Activated naive CD4-positive, alpha-beta T cell treated with anti-CD3 and anti-CD28 coated beads for 36 hours (primary cell): ENCODE measurements at regions not wholly inside any gene's neighbourhood (a gene's known extent, or its start where the extent isn't known, plus 50 kb on each side); places are given as distances from the start of the nearest gene placed in this dataset.

Experiments used
- CTCF ChIA-PET: fragments of 350-600 bp; sonication (Branson Sonifier 250); formaldehyde crosslinking; loops from one replicate; lab custom pipeline; 2021; ENCODE audit warnings: antibody characterized with exemption; lab: Charles Lee
- DNase-seq: peaks from one replicate; pipeline ENCODE4 v3.0.0-alpha.2; 2020
- H3K27ac Mint-ChIP-seq: one replicate; pipeline ENCODE4 v1.8.0; 2021; ENCODE audit warnings: mild to moderate bottlenecking, mixed read lengths
- H3K27me3 Mint-ChIP-seq: one replicate; pipeline ENCODE4 v1.8.0; 2021; ENCODE audit warnings: low read depth, mixed read lengths
- H3K36me3 Mint-ChIP-seq: one replicate; pipeline ENCODE4 v1.8.0; 2021; ENCODE audit warnings: low read depth, mixed read lengths
- H3K4me1 Mint-ChIP-seq: one replicate; pipeline ENCODE4 v1.8.0; 2021; ENCODE audit warnings: low read depth, mixed read lengths
- H3K4me3 Mint-ChIP-seq: one replicate; pipeline ENCODE4 v1.8.0; 2021; ENCODE audit warnings: mild to moderate bottlenecking, moderate library complexity, mixed read lengths
- H3K9me3 Mint-ChIP-seq: one replicate; pipeline ENCODE4 v1.8.0; 2021; ENCODE audit warnings: mixed read lengths
- intact Hi-C: fragments of 100-400 bp; cut with micrococcal nuclease; formaldehyde crosslinking; loops from one replicate; pipeline ENCODE4 v1.15.1; 2023

DNA sequence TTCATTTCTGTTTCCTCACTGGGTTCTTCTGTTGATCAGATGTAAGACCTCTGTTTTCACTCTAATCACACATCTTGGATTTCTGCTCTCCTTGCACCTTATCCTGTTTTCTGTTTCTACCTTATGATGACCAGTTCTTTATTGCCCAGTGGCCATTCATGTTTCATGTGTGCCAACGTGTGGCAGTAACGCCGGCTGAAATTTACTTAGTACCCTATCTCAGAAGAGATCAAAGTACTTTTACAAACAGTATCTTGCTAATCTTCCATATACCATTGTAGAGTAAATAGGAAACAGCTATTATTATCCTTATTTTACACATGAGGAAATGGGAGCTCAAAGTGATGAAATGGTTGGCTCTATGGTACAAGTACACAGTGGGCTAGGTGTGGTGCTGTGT lies 74.0 kb downstream of the GATA3 start:
- no peak for DNase-seq
- Mint-ChIP-seq H3K36me3 (no peaks in the 10 kb centered on the region), H3K4me3 (no peak overlapping the region), H3K27ac (no peak overlapping the region), H3K9me3 (no peaks in the 10 kb centered on the region), H3K4me1 (peaks cover 27% of the 10 kb centered on the region), H3K27me3 (peaks cover 5% of the 10 kb centered on the region)
- CTCF ChIA-PET: interaction anchor here (0.7 to 1.3 kb wide), 2 partner anchors 11 to 370 kb away, joined by 3 read pairs; no protein-coding TSS in a partner anchor
- intact Hi-C loops: no loop called here

DNA sequence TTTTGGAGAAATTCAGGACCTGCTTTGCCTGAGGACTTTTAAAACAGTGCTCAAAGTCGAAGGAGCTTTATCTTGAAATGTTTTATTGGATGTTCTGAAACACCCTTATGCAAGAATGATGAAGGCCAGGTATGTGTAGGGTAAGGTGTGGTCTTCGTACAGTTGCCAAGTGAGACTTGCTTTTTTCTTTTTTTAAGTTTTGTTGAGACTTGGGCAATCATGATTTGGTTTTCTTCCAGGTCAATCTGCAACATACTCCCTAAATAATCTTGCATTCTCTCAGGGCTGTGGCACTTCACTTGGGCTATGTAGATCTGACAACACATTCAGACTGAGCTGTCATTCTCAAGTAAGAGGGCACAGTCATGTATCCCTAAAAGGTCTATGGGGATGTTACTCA lies 75.0 kb downstream of the GATA3 start:
- CTCF ChIA-PET: interaction anchor here (0.7 to 1.3 kb wide), 2 partner anchors 10 to 369 kb away, joined by 3 read pairs; no protein-coding TSS in a partner anchor
- Mint-ChIP-seq H3K36me3 (no peaks in the 10 kb centered on the region), H3K9me3 (no peaks in the 10 kb centered on the region), H3K4me1 (peaks cover 28% of the 10 kb centered on the region), H3K4me3 (no peak overlapping the region), H3K27me3 (peaks cover 6% of the 10 kb centered on the region), H3K27ac (no peak overlapping the region)
- DNase-seq: no peak
- intact Hi-C loops: no loop called here

DNA sequence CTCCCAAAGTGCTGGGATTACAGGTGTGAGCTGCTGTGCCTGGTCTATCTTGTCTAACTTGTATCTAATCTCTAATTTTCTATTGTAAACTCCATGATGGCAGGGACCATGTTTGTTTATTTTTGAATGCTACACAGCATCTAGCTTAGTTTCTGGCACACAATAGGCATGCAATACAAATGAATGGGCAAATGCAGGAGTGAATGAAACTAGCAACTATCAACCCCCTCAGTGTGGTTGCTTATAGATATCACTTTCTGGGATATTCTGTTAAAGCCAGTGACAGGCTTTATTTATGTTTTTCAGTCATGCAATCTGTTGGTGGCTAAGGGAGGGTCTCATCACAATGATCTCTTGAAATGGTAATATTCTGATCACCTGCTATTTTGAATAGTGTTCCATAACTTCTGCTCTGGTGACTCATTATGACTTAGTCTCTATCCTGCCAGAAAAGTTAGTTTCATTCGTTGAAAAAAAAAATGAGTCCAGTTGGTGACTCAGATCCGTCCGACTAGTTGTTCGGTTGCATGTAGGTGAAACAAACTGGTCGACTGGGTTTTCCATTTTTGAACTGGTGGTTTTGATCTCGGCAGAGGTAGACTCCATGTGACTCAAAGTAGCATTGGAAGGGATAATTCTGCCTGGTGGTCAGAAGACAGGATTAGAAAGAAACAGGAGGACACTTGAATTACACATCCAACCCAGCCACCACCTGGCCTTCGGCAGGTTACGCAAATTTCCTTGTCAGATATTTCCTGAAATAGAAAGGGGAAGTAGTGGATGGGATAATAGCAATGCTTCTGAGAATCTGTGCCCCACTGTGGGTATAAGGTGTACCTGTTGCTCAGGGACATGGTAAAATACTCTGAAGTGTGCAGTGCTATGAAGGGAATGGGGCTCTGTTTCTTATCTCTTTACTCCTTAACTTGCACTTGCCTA lies 76.8 kb downstream of the GATA3 start:
- H3K27ac Mint-ChIP-seq: no peak overlapping the region
- H3K4me1 Mint-ChIP-seq: peaks cover 31% of the 10 kb centered on the region
- intact Hi-C loops: loop anchor here (1.0 to 10.0 kb wide), 8 partner anchors 66 to 1044 kb away; no protein-coding TSS in a partner anchor
- DNase-seq: peak; percentile 61
- H3K4me3 Mint-ChIP-seq: no peak overlapping the region
- H3K9me3 Mint-ChIP-seq: no peaks in the 10 kb centered on the region
- H3K27me3 Mint-ChIP-seq: peaks cover 6% of the 10 kb centered on the region
- CTCF ChIA-PET: no interaction called here
- no peaks in the 10 kb centered on the region for H3K36me3 Mint-ChIP-seq

DNA sequence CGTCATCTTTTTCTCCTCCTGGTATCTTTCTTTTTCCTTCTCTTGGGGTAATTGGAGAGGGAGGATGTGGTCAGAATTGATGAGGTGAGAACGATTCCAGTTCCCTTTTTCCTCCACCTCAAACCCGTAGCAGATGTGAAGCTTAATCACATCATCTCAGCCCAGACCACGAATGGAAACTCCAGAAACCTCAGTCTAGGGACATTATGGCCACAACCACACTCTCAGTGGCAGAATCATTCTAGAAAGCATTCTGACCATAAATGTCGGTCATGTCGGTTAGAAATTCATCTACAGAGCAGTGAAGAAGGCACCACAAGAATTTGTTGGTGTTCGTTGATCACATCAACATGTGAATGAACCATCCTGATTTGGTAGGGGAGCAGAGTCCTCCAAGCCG lies 78.7 kb downstream of the GATA3 start:
- Mint-ChIP-seq H3K36me3 (no peaks in the 10 kb centered on the region), H3K4me1 (peaks cover 50% of the 10 kb centered on the region), H3K9me3 (no peaks in the 10 kb centered on the region), H3K27ac (no peak overlapping the region), H3K27me3 (peaks cover 6% of the 10 kb centered on the region), H3K4me3 (peak overlapping the region; percentile 44)
- CTCF ChIA-PET: no interaction called here
- peak; percentile 59 for DNase-seq
- intact Hi-C loops: loop anchor here (5.0 to 10.0 kb wide), 4 partner anchors 199 to 1042 kb away; no protein-coding TSS in a partner anchor

DNA sequence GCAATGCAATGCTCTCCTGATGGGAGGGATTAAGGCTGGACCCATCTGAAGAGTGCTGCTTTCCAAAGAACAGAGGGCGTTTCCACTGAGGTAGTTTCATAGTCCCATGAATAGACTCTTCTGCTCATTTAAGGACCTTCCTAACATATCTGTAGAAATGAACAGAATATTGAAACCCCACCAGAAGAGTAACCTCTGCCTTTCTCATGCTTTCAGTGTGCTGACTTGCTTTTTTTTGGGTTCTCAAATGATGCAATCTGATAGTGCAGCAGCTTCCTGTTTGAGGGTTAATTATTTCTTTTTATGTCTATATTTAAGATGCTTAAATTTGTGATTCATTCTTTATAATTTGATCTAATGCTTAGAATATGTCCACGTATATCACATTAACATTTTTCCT lies 82.2 kb downstream of the GATA3 start:
- peak overlapping the region; percentile 59 for H3K27ac Mint-ChIP-seq
- H3K4me1 Mint-ChIP-seq: peaks cover 50% of the 10 kb centered on the region
- H3K27me3 Mint-ChIP-seq: peaks cover 6% of the 10 kb centered on the region
- DNase-seq: no peak
- intact Hi-C loops: loop anchor here (2.0 to 10.0 kb wide), 7 partner anchors 46 to 1161 kb away; no protein-coding TSS in a partner anchor
- no peaks in the 10 kb centered on the region for H3K9me3 Mint-ChIP-seq
- peak overlapping the region; percentile 53 for H3K4me3 Mint-ChIP-seq
- CTCF ChIA-PET: interaction anchor here (0.9 to 1.8 kb wide), 2 partner anchors 73 to 266 kb away, joined by 4 read pairs; no protein-coding TSS in a partner anchor
- H3K36me3 Mint-ChIP-seq: no peaks in the 10 kb centered on the region

DNA sequence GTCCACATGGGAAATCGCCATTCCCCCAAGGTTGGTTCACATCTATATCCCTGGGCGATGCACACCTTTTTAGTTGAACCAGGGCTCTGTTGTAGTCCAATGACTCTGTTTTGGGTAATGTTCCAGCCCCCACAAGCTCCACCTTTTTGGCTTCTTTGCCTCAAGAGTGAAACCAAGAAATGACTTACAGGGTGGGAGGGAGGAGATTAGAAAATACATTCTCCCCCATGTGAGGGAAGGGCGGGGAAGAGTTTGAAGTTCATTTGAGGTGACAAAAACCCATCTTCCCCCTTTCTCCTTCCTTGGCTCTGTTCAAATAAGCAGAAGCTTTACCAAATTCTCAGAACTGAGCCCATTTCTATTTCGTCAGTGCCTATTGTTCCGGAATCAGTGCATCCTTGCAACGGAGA lies 82.8 kb downstream of the GATA3 start:
- intact Hi-C loops: loop anchor here (2.0 to 10.0 kb wide), 7 partner anchors 46 to 1160 kb away; no protein-coding TSS in a partner anchor
- no peaks in the 10 kb centered on the region for H3K9me3 Mint-ChIP-seq
- peaks cover 6% of the 10 kb centered on the region for H3K27me3 Mint-ChIP-seq
- DNase-seq: peak; percentile 50
- H3K4me3 Mint-ChIP-seq: peak overlapping the region; percentile 53
- CTCF ChIA-PET: interaction anchor here (0.9 to 1.8 kb wide), 2 partner anchors 74 to 265 kb away, joined by 4 read pairs; no protein-coding TSS in a partner anchor
- peaks cover 45% of the 10 kb centered on the region for H3K4me1 Mint-ChIP-seq
- H3K36me3 Mint-ChIP-seq: no peaks in the 10 kb centered on the region
- H3K27ac Mint-ChIP-seq: peak overlapping the region; percentile 59

DNA sequence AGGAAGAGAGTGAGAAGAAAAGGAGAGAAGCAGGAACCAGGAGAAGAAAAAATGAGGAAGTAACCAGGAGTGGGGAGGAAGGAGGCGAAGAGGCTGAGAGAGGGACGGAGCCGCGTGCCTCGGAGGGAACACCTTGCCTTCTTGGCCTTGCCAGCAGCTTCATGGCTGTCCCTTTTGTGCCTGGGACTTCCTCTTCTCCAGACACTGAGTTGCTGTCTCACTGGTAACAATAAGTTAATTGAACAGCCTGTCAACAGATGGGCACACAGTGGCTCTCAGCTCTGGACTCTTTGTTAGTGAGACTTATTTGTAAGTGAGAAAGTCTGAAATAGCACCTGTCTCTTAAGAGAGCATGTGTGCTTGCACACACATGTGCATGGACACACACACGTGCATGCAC lies 83.2 kb downstream of the GATA3 start:
- Mint-ChIP-seq H3K27ac (peak overlapping the region; percentile 59), H3K9me3 (no peaks in the 10 kb centered on the region), H3K27me3 (peaks cover 6% of the 10 kb centered on the region), H3K4me1 (peaks cover 43% of the 10 kb centered on the region), H3K4me3 (peak overlapping the region; percentile 53), H3K36me3 (no peaks in the 10 kb centered on the region)
- CTCF ChIA-PET: no interaction called here
- peak; percentile 43 for DNase-seq
- intact Hi-C loops: loop anchor here (2.0 to 10.0 kb wide), 7 partner anchors 45 to 1160 kb away; no protein-coding TSS in a partner anchor

DNA sequence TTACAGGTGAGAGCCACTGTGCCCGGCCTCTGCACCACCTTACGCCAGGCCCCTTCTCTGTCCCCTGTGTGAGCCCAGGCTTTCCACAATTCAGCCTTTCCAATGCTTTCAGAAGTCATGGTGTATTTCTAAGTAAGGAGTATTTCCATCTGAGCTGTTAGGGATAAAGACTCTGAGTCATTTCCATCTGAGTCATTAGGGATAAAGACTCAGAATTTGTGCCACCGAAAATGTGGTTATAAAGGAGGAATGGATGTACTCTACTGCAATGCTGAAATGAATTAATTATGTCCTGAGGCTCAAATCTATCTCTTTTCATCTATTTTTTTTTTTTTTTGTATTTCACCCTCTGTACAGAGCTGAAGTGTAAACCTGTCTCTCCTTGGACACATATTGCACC lies 84.0 kb downstream of the GATA3 start:
- H3K36me3 Mint-ChIP-seq: no peaks in the 10 kb centered on the region
- no peak overlapping the region for H3K27ac Mint-ChIP-seq
- no peaks in the 10 kb centered on the region for H3K9me3 Mint-ChIP-seq
- no peak overlapping the region for H3K4me3 Mint-ChIP-seq
- DNase-seq: no peak
- peaks cover 35% of the 10 kb centered on the region for H3K4me1 Mint-ChIP-seq
- H3K27me3 Mint-ChIP-seq: peaks cover 2% of the 10 kb centered on the region
- CTCF ChIA-PET: interaction anchor here (0.9 kb wide), 1 partner anchor 9 kb away, joined by 3 read pairs; no protein-coding TSS in a partner anchor
- intact Hi-C loops: loop anchor here (5.0 to 10.0 kb wide), 4 partner anchors 264 to 1159 kb away; no protein-coding TSS in a partner anchor

DNA sequence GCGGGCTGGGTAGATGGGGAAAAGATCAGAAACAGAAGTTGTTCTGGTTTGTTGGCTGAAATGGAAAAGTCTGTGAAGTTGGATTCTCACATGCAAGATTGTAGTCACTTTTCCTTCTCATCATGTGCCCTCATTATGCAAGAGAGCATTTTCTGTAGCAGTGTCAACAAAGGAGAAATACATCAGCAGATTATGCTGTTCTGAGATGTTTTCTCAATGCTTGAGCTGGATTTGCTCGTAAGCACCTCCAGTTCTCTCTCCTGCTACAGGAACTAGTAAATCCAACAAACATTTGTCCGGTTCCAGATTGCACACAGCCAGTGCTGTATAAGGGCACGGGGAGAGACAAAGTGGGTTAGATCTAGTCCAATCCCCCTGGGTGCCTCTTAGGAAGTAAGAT lies 90.0 kb downstream of the GATA3 start:
- H3K36me3 Mint-ChIP-seq: no peaks in the 10 kb centered on the region
- H3K27ac Mint-ChIP-seq: no peak overlapping the region
- H3K27me3 Mint-ChIP-seq: no peaks in the 10 kb centered on the region
- H3K4me3 Mint-ChIP-seq: no peak overlapping the region
- DNase-seq: no peak
- intact Hi-C loops: no loop called here
- H3K4me1 Mint-ChIP-seq: peaks cover 5% of the 10 kb centered on the region
- CTCF ChIA-PET: no interaction called here
- no peaks in the 10 kb centered on the region for H3K9me3 Mint-ChIP-seq

DNA sequence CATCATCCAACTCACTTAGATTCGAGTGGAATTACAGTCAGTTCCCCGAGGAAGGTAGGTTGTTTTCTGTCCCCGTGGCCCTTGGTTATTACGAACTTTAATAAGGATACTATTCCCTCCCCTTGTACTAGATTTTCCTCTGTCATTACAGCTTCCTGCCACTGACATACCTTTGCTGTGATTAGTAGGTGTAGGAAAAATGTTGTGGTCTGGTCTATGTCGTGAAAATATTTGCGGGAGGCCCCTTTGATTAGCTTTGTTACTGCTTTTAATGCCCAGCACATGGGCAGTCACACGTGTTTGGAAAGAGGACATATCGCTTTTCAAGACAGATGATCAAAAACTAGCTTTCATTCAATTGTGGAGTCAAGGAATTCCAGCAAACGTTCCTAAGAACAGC lies 92.2 kb downstream of the GATA3 start:
- Mint-ChIP-seq H3K9me3 (no peaks in the 10 kb centered on the region), H3K36me3 (no peaks in the 10 kb centered on the region), H3K4me3 (no peak overlapping the region), H3K4me1 (no peaks in the 10 kb centered on the region), H3K27me3 (no peaks in the 10 kb centered on the region), H3K27ac (no peak overlapping the region)
- no peak for DNase-seq
- CTCF ChIA-PET: no interaction called here
- intact Hi-C loops: no loop called here

DNA sequence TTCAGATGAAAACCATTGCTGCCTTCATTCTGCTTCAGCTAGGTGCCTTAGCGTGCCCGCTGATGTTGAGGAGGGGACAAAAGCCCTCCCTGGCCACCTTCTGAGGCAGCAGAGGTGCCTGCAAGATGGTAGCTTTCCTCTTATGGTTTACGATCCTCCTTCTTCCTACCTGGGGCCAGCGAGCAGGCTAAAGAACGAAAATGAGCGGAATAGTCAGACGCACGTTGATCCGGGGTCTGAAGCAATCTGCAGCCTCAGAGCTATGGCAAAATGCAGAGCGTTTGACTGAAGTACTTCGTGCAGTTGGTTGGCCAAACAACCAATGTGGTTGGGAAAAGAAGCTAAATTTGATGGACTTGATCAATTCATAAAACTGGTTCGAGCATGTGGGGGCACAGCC lies 95.5 kb downstream of the GATA3 start:
- Mint-ChIP-seq H3K36me3 (no peaks in the 10 kb centered on the region), H3K4me1 (peaks cover 4% of the 10 kb centered on the region), H3K9me3 (no peaks in the 10 kb centered on the region), H3K4me3 (no peak overlapping the region), H3K27ac (no peak overlapping the region), H3K27me3 (no peaks in the 10 kb centered on the region)
- intact Hi-C loops: no loop called here
- CTCF ChIA-PET: no interaction called here
- DNase-seq: no peak

DNA sequence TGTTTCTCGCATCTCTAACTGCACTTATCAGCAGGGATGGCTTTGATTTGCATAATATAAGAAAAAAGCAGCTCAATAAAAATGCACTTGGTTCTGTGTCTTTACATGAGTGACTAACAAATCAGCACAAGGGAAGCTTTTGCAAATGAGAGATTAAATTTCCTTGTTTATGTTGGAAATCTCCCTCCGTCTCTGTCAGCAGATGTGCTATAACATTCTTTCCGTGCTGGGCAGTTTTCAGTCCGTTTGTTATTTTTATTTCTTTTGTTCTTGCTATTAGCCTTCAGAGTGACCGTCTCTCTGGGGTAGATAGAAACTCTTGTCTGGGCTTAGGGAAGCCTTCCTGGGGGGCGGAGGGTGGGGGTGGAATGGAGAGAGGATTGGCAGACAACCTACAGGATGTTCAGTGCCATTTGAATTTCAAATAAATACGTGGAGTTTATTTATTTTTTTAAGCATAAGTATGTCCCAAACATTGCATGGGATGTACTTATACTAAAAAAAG lies 96.0 kb downstream of the GATA3 start:
- CTCF ChIA-PET: no interaction called here
- H3K27ac Mint-ChIP-seq: no peak overlapping the region
- H3K4me3 Mint-ChIP-seq: no peak overlapping the region
- no peaks in the 10 kb centered on the region for H3K9me3 Mint-ChIP-seq
- no peak for DNase-seq
- H3K36me3 Mint-ChIP-seq: no peaks in the 10 kb centered on the region
- H3K4me1 Mint-ChIP-seq: peaks cover 4% of the 10 kb centered on the region
- H3K27me3 Mint-ChIP-seq: no peaks in the 10 kb centered on the region
- intact Hi-C loops: no loop called here
